CD14-positive monocyte (primary cell): ENCODE measurements at regions not wholly inside any gene's neighbourhood (a gene's known extent, or its start where the extent isn't known, plus 50 kb on each side); places are given as distances from the start of the nearest gene placed in this dataset.
A peak's percentile ranks its signal among the peaks of the same experiment; 100 is the strongest.
"Not testable (repeated sequence)": the region's sequence is repeated elsewhere in the genome, so short reads cannot be mapped to it uniquely, and the experiment has no call there.

Experiments
- DNase-seq, 3 donors: peaks; one replicate each; pipeline ENCODE4 v3.0.0-alpha.2; 2011 to 2022
- H2AFZ ChIP-seq: 2 replicates; pipeline ENCODE4 v1.6.0; 2012; ENCODE audit warnings: mild to moderate bottlenecking, low read depth, low read length, inconsistent platforms; ENCODE audit not compliant: insufficient read depth, poor library complexity, severe bottlenecking
- H3K27ac ChIP-seq, 2 donors: 1 replicate in 1 of 2; 2 replicates in 1 of 2; pipeline ENCODE4 v1.5.1; 2012 to 2013; ENCODE audit warnings: low read length in 2 of 2, control low read depth in 1 of 2, inconsistent platforms in 1 of 2, low read depth in 1 of 2, mild to moderate bottlenecking in 1 of 2
- H3K27me3 ChIP-seq, 2 donors: one replicate each; pipeline versions ENCODE4 v1.6.0 to v1.6.1; 2011 to 2013; ENCODE audit warnings: low read length in 2 of 2; ENCODE audit not compliant: control insufficient read depth in 2 of 2, insufficient read depth in 2 of 2
- H3K36me3 ChIP-seq, 2 donors: replicated peaks in 1 of 2; 1 replicate in 1 of 2; 2 replicates in 1 of 2; pipeline versions ENCODE4 v1.5.1 to v1.6.1; 2012 to 2013; ENCODE audit warnings: low read length in 2 of 2, control low read depth in 1 of 2, inconsistent platforms in 1 of 2, mild to moderate bottlenecking in 1 of 2; ENCODE audit not compliant: insufficient read depth in 2 of 2, control insufficient read depth in 1 of 2
- H3K4me1 ChIP-seq, 2 donors: 1 replicate in 1 of 2; 2 replicates in 1 of 2; pipeline versions ENCODE4 v1.5.1 to v1.6.1; 2012 to 2013; ENCODE audit warnings: low read length in 2 of 2, control low read depth in 1 of 2, inconsistent platforms in 1 of 2, mild to moderate bottlenecking in 1 of 2, moderate library complexity in 1 of 2; ENCODE audit not compliant: insufficient read depth in 2 of 2, control insufficient read depth in 1 of 2
- H3K4me2 ChIP-seq: replicated peaks from 2 replicates; pipeline ENCODE3; 2012; ENCODE audit warnings: low read length, moderate library complexity, mild to moderate bottlenecking; ENCODE audit not compliant: poor library complexity, severe bottlenecking; ENCODE audit errors: extremely low read depth
- H3K4me3 ChIP-seq, 3 experiments: fragments of 200-600 bp in 1 of 3; sonication (generic) in 1 of 3; replicated peaks in 1 of 3; 1 replicate in 2 of 3; 2 replicates in 1 of 3; pipeline ENCODE4 v1.5.1; 2011 to 2013; ENCODE audit warnings: low read length in 3 of 3, mild to moderate bottlenecking in 3 of 3, control low read depth in 2 of 3, low read depth in 2 of 3, inconsistent platforms in 1 of 3, moderate library complexity in 1 of 3
- H3K79me2 ChIP-seq: 2 replicates; pipeline ENCODE4 v1.6.0; 2012; ENCODE audit warnings: mild to moderate bottlenecking, control low read depth, inconsistent platforms, low read length, moderate library complexity; ENCODE audit not compliant: insufficient read depth
- H3K9ac ChIP-seq: 2 replicates; pipeline ENCODE4 v1.6.0; 2017; ENCODE audit warnings: low read length, mild to moderate bottlenecking; ENCODE audit not compliant: insufficient read depth, poor library complexity, severe bottlenecking
- H3K9me3 ChIP-seq, 2 donors: replicated peaks in 1 of 2; 1 replicate in 1 of 2; 2 replicates in 1 of 2; pipeline versions ENCODE4 v1.5.1 to v1.6.1; 2012 to 2013; ENCODE audit warnings: low read length in 2 of 2, control low read depth in 1 of 2; ENCODE audit not compliant: control insufficient read depth in 1 of 2, insufficient read depth in 1 of 2
- H4K20me1 ChIP-seq: 2 replicates; pipeline ENCODE4 v1.6.0; 2012; ENCODE audit warnings: mild to moderate bottlenecking, low read length, control low read depth, moderate library complexity; ENCODE audit not compliant: insufficient read depth
- H3K27ac Mint-ChIP-seq, 7 donors: one replicate each; pipeline ENCODE4 v1.8.0; 2020; ENCODE audit warnings: mild to moderate bottlenecking in 7 of 7, mixed read lengths in 7 of 7, moderate library complexity in 6 of 7, inconsistent platforms in 2 of 7
- H3K27me3 Mint-ChIP-seq, 3 donors: one replicate each; pipeline ENCODE4 v1.8.0; 2021 to 2022; ENCODE audit warnings: low read depth in 3 of 3, mild to moderate bottlenecking in 3 of 3, mixed read lengths in 3 of 3, moderate library complexity in 3 of 3, inconsistent platforms in 1 of 3
- H3K36me3 Mint-ChIP-seq, 2 donors: one replicate each; pipeline ENCODE4 v1.8.0; 2020; ENCODE audit warnings: mixed read lengths in 2 of 2, inconsistent platforms in 1 of 2, mild to moderate bottlenecking in 1 of 2
- H3K4me1 Mint-ChIP-seq: one replicate; pipeline ENCODE4 v1.8.0; 2020; ENCODE audit warnings: mild to moderate bottlenecking, mixed read lengths
- H3K4me3 Mint-ChIP-seq, 2 donors: one replicate each; pipeline ENCODE4 v1.8.0; 2020; ENCODE audit warnings: mild to moderate bottlenecking in 2 of 2, mixed read lengths in 2 of 2, moderate library complexity in 1 of 2
- H3K9me3 Mint-ChIP-seq, 7 donors: one replicate each; pipeline ENCODE4 v1.8.0; 2020 to 2022; ENCODE audit warnings: mixed read lengths in 7 of 7, mild to moderate bottlenecking in 6 of 7, moderate library complexity in 6 of 7, inconsistent platforms in 2 of 7
- CTCF ChIP-seq: fragments of 200-600 bp; IDR thresholded peaks from one replicate; pipeline ENCODE4 v1.8.0; 2022; ENCODE audit warnings: antibody characterized with exemption, mild to moderate bottlenecking
- WGBS: methylation state at CpG from one replicate; pipeline ENCODE4 v1.1.5; 2013; ENCODE audit warnings: missing lambda C conversion rate; ENCODE audit not compliant: insufficient coverage; 5-methylcytosine and 5-hydroxymethylcytosine counted together
- intact Hi-C, 2 donors: fragments of 100-400 bp; cut with micrococcal nuclease; formaldehyde crosslinking; loops; one replicate each; pipeline versions ENCODE4 v1.15.0 to v1.15.1; 2023

DNA sequence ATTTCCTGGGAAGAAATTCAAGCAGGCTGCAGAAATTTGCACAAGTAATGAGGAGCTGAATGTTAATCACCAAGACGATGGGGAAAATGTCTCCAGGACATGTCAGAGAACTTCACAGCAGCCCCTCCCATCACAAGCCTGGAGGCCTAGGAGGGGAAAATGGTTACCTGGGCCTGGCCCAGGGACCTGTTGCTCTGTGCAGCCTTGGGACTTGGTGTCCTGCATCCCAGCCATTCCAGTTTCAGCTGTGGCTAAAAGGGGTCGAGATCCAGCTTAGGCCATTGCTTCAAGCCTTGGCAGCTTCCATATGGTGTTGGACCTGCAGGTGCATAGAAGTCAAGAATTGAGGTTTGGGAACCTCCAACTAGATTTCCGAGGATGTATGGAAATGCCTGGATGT, 59.3 kb upstream of the ENPP6 start:
- H3K27ac Mint-ChIP-seq, result not testable (repeated sequence)
- WGBS, result 93% methylated on average over 1 of the region's 3 CpGs
- intact Hi-C loops, result loop anchor here in 1 of 2 donors (10.0 kb wide), 1 partner anchor 68 kb away; no protein-coding TSS in a partner anchor

DNA sequence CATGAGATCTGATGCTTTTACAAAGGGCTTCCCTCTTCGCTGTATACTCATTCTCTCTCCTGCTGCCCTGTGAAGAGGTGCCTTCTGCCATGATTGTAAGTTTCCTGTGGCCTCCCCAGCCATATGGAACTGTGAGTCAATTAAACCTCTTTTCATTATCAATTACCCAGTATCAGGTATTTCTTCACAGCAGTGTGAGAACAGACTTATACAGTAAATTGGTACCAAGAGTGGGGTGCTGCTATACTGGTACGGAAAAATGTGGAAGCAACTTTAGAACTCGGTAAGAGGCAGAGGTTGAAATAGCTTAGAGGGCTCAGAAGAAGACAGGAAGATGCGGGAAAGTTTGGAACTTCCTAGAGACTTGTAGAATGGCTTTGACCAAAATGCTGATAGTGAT, 58.7 kb upstream of the ENPP6 start:
- H3K27ac Mint-ChIP-seq, result not testable (repeated sequence)
- 75% methylated on average over 4 of the region's 4 CpGs for WGBS

More for the DNA sequence above, 59.3 kb upstream of the ENPP6 start:
- H3K4me3 Mint-ChIP-seq, DNase-seq, H3K27me3 ChIP-seq, H3K4me2 ChIP-seq, H3K79me2 ChIP-seq, H3K27me3 Mint-ChIP-seq, H2AFZ ChIP-seq, H3K9ac ChIP-seq, H4K20me1 ChIP-seq, H3K27ac ChIP-seq, H3K36me3 ChIP-seq, H3K36me3 Mint-ChIP-seq, H3K4me3 ChIP-seq: not testable (repeated sequence)
- Histone ChIP-seq H3K4me1 (peaks cover 11% of the 10 kb centered on the region in 2 donors), H3K9me3 (peaks cover 11 to 13% of the 10 kb centered on the region in 2 donors)
- Mint-ChIP-seq H3K4me1 (peaks cover 22% of the 10 kb centered on the region), H3K9me3 (peaks cover 10 to 20% (median 16%) of the 10 kb centered on the region in 7 donors)

GRCh38 chr4:184275766-184276165, 58.1 kb upstream of the ENPP6 start:
- Histone ChIP-seq H3K36me3 (no peaks in the 10 kb centered on the region), H3K79me2 (no peaks in the 10 kb centered on the region), H3K27me3 (no peaks in the 10 kb centered on the region), H4K20me1 (no peaks in the 10 kb centered on the region), H3K27ac (no peak overlapping the region), H3K4me2 (no peak overlapping the region), H3K4me1 (peaks cover 9 to 10% of the 10 kb centered on the region in 2 donors), H3K4me3 (no peak overlapping the region), H3K9ac (no peak overlapping the region), H3K9me3 (peaks cover 11 to 13% of the 10 kb centered on the region in 2 donors), H2AFZ (no peak overlapping the region)
- TF ChIP-seq CTCF, result no peak
- Mint-ChIP-seq H3K27me3 (peaks cover 0 to 1% (median under 1%) of the 10 kb centered on the region in 3 donors), H3K27ac (no peak overlapping the region), H3K4me3 (no peak overlapping the region), H3K4me1 (peaks cover 13% of the 10 kb centered on the region), H3K9me3 (peaks cover 10 to 20% (median 16%) of the 10 kb centered on the region in 7 donors), H3K36me3 (peaks cover 0 to 4% of the 10 kb centered on the region in 2 donors)
- WGBS, result 100% methylated on average over 1 of the region's 2 CpGs
- intact Hi-C loops, result loop anchor here in 1 of 2 donors (10.0 kb wide), 1 partner anchor 69 kb away; no protein-coding TSS in a partner anchor
- DNase-seq, result peak in 1 of 3 donors; percentile 28

More for the DNA sequence above, 58.7 kb upstream of the ENPP6 start:
- not testable (repeated sequence) for H3K4me2 ChIP-seq, H3K27me3 ChIP-seq, H3K79me2 ChIP-seq, DNase-seq, H3K27ac ChIP-seq, H3K9ac ChIP-seq, H3K4me3 ChIP-seq, H2AFZ ChIP-seq, H3K36me3 Mint-ChIP-seq, H4K20me1 ChIP-seq, H3K27me3 Mint-ChIP-seq, H3K36me3 ChIP-seq, H3K4me3 Mint-ChIP-seq
- Histone ChIP-seq H3K9me3 (peaks cover 11 to 13% of the 10 kb centered on the region in 2 donors), H3K4me1 (peaks cover 10 to 11% of the 10 kb centered on the region in 2 donors)
- Mint-ChIP-seq H3K9me3 (peaks cover 10 to 20% (median 16%) of the 10 kb centered on the region in 7 donors), H3K4me1 (peaks cover 17% of the 10 kb centered on the region)
- intact Hi-C loops, result loop anchor here in 1 of 2 donors (10.0 kb wide), 1 partner anchor 68 kb away; no protein-coding TSS in a partner anchor
